Transverse colon (tissue), 4 donors: ENCODE measurements at regions not wholly inside any gene's neighbourhood (a gene's known extent, or its start where the extent isn't known, plus 50 kb on each side); places are given as distances from the start of the nearest gene placed in this dataset.

Experiments used
- CTCF ChIP-seq, 5 experiments: fragments of 200-600 bp in 3 of 5; fragments of 450-650 bp in 2 of 5; sonication (generic) in 3 of 5; IDR thresholded peaks; 1 replicate in 2 of 5; 2 replicates in 3 of 5; pipeline ENCODE4 v1.5.1; 2016 to 2017; ENCODE audit warnings: antibody characterized with exemption in 5 of 5, inconsistent platforms in 3 of 5, mild to moderate bottlenecking in 2 of 5, moderate library complexity in 1 of 5
- POLR2AphosphoS5 ChIP-seq, 3 donors: sonication (generic); formaldehyde crosslinking; IDR thresholded peaks; one replicate each; pipeline ENCODE4 v1.6.1; 2016; ENCODE audit warnings: antibody characterized with exemption in 3 of 3

- TF ChIP-seq CTCF (IDR thresholded peaks at IDR 0.05) (no peak), POLR2AphosphoS5 (IDR thresholded peaks at IDR 0.05) (no peak)
Observed at GRCh38 chr6:144397141-144397540, 112.0 kb downstream of the UTRN start.
